ENCODE measurements at regions not wholly inside any gene's neighbourhood (a gene's known extent, or its start where the extent isn't known, plus 50 kb on each side); places are given as distances from the start of the nearest gene placed in this dataset.

- DNase-seq: no peak
Measured at GRCh38 chr1:218717575-218717974, 372.4 kb downstream of the TGFB2 start.

DNA sequence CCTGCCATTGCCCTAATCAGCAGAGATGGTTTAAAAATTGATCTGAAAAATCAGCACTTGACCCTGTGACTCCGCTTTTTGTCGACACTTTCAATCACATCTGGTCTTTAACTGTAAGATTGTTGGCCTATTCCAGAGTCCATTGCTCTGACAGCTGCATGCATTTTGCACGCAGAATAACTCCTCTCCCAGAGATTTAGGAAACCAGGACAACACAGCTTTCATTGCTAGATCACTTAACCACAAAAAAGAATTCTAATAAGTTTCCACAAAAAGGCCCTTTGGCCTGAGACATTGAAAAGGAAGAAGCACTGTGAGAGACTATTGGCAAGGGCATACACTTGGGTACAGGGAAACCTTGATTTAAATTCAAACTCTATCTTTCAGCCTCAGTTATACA lies 373.1 kb downstream of the TGFB2 start:
- DNase-seq: no peak

- DNase-seq: no peak
Measured at GRCh38 chr1:218718977-218719376, 373.8 kb downstream of the TGFB2 start.

GRCh38 chr1:218728898-218729565 lies 383.9 kb downstream of the TGFB2 start:
- DNase-seq: no peak

GRCh38 chr1:218735436-218736032 lies 390.4 kb downstream of the TGFB2 start:
- peak; percentile 22 for DNase-seq

GRCh38 chr1:218739426-218739825 lies 394.3 kb downstream of the TGFB2 start:
- DNase-seq: no peak

GRCh38 chr1:218741852-218742251 lies 396.7 kb downstream of the TGFB2 start:
- DNase-seq: no peak

- no peak for DNase-seq
Measured at GRCh38 chr1:218742467-218743262, 397.5 kb downstream of the TGFB2 start.

GRCh38 chr1:218743861-218744505 lies 398.8 kb downstream of the TGFB2 start:
- DNase-seq: no peak

- DNase-seq: no peak
Measured at GRCh38 chr1:218748071-218748470, 402.9 kb downstream of the TGFB2 start.

GRCh38 chr1:218750216-218750970 lies 405.3 kb downstream of the TGFB2 start:
- DNase-seq: no peak

DNA sequence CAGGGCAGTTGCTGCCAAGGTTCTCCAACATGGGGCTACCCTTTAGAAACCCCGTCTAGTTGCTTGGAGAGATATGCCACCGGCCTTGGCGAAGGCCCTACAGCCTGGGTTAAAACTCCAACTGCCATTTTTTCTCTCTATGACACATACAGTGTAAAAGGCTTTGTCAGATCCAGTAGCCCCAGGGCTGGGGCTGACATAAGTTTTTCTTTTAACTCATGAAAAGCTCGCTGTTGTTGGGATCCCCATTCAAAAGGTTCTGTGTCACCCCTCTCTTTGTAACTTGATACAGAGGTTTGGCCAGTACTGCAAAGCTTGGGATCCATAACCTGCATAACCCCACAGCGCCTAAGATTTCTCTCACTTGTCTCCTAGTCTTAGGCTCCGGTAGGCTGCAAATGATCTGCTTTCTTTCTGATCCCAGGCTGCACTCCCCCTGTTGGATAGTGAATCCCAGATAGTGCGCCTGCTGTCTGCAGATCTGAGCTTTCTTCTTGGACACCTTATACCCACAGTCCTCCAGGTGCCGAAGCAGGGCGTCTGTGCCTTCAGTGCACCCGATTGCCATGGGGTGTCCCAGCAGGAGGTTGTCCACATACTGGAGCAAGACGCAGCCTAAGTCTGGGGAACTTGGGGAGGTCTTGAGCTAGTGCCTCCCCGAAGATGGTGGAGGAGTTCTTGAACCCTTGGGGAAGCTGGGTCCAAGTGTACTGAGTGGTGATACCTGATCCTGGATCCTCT lies 406.2 kb downstream of the TGFB2 start:
- DNase-seq: no peak

DNA sequence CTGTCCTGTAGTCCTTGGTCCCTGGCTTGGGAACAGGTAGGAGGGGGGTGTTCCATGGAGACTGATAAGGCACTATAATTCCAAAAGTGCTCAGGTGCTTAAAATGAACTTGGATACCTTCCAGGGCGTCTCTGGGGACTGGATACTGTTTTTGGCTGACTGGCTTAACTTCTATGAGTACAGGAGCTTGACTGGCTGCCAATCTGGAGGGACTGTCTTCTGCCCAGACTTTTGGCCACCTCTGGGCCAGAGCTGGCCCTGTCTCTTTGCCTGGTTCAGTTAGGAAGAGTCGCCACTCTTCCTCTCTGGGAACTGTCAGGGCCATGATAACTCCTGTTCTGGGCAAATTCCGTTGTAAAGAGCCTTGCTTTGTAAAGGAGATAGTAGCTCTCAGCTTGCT lies 407.0 kb downstream of the TGFB2 start:
- no peak for DNase-seq

- no peak for DNase-seq
Measured at GRCh38 chr1:218754477-218754876, 409.3 kb downstream of the TGFB2 start.

GRCh38 chr1:218755128-218755527 lies 410.0 kb downstream of the TGFB2 start:
- no peak for DNase-seq

- DNase-seq: no peak
Measured at GRCh38 chr1:218759795-218760194, 413.9 kb upstream of the LYPLAL1 start.

DNA sequence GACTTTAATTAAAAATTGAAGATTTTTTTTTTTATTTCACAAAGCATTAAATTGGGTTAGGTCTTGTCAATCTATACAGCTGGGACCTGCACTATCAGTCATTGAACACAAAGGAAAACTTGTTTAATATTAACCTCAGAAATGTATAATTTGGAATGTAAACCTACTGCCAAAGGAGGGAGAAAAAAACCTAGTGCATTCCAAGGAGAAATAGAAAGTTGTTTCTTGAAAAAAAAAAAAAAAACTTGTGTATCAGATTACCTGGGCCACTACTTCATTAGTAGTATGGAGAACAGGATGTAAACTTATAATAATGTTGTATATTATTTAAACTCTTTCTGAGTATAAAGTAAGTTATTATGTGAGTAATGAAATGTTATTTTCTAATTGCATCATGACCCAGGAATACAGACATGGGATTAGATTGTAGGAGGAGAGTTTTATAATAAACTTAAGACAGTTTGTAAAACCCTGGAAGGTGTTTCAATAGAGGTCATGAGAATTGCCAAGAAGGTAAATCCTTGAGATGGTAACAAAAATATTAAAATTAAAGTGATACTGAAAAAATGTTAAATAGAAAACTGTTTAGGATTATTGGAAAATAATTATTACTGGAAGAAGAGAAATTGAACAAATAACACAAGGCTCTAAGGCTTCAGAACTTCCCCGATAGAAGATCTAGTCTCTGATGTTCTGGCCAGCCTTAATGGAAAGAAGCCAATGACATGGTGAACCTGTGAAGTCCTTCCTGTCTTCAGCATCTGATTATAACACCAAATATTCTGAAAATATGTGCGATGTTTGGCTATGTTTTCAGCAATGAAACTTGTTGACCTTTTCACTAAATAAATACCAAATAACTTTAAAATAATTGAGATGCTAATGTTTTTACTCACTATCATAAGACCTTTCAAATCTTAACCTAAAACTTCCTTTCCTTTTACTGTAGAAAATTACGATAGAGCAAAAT lies 412.8 kb upstream of the LYPLAL1 start:
- no peak for DNase-seq

DNA sequence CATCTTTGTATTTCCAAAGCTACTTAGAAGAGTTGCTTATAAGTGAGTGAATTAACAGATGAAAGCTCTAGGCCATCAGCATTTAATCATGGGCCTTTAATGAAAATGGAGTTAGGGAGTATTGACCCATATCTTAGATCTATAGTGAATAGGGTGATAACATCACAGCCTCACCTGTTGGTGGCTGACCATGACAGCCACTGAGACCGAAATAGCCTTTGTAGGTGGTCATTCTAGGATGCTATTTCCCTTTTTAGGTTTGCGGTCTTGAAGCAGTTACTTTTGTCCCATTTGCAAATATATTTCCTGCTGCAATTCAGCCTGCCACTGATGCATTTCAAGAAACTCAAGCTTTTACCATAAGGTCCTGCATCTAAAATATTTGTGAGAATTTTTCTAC lies 410.1 kb upstream of the LYPLAL1 start:
- no peak for DNase-seq

DNA sequence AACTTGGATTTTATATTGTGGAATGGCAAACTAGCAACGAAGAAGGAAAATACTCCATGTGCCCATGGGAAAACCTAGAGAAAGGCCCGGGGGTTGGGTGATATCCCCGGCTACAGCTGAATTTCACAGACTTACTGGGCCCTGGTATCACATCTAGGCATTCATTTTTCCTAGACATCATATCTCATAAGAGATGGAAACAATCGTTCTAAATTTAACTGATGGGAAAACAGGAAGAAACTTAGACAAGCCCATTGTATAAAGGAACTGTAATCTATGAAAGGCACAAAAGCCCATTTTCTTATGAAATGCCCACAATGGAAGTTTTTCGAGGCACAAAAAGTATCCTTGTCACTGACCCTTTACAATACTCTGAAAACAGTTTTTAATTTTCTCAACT lies 407.9 kb upstream of the LYPLAL1 start:
- DNase-seq: no peak

- no peak for DNase-seq
Measured at GRCh38 chr1:218771931-218772330, 401.7 kb upstream of the LYPLAL1 start.

Data from renal pelvis (tissue), 1 donor.